ENCODE measurements at regions not wholly inside any gene's neighbourhood (a gene's known extent, or its start where the extent isn't known, plus 50 kb on each side); places are given as distances from the start of the nearest gene placed in this dataset.

- no peaks in the 10 kb centered on the region for H3K9me3 ChIP-seq (ENCODE audit: control insufficient read depth in 1 of 2, low read length in 2 of 2)
- H3K36me3 ChIP-seq (ENCODE audit: control insufficient read depth in 1 of 2, insufficient read depth in 2 of 2, low read length in 2 of 2) = no peaks in the 10 kb centered on the region
- H3K4me1 ChIP-seq (ENCODE audit: control insufficient read depth in 1 of 2, insufficient read depth in 2 of 2, low read length in 2 of 2) = no peaks in the 10 kb centered on the region
- no peak overlapping the region for H3K27ac ChIP-seq (ENCODE audit: low read length)
- H3K27me3 ChIP-seq (ENCODE audit: low read depth, low read length) = no peaks in the 10 kb centered on the region
- H3K4me3 ChIP-seq (ENCODE audit: low read depth in 1 of 2, low read length in 2 of 2) = no peak overlapping the region
These were observed 534.0 kb upstream of the ANKRD30A start for GRCh38 chr10:36591436-36591835.

GRCh38 chr10:36583690-36584089, 541.7 kb upstream of the ANKRD30A start:
- Histone ChIP-seq H3K9me3 (ENCODE audit: control insufficient read depth in 1 of 2, low read length in 2 of 2) (no peaks in the 10 kb centered on the region), H3K36me3 (ENCODE audit: control insufficient read depth in 1 of 2, insufficient read depth in 2 of 2, low read length in 2 of 2) (no peaks in the 10 kb centered on the region), H3K4me1 (ENCODE audit: control insufficient read depth in 1 of 2, insufficient read depth in 2 of 2, low read length in 2 of 2) (no peaks in the 10 kb centered on the region), H3K27ac (ENCODE audit: low read length) (no peak overlapping the region), H3K4me3 (ENCODE audit: low read depth in 1 of 2, low read length in 2 of 2) (no peak overlapping the region), H3K27me3 (ENCODE audit: low read depth, low read length) (no peaks in the 10 kb centered on the region)

GRCh38 chr10:36581237-36581636, 544.2 kb upstream of the ANKRD30A start:
- H3K36me3 ChIP-seq (ENCODE audit: control insufficient read depth in 1 of 2, insufficient read depth in 2 of 2, low read length in 2 of 2) = no peaks in the 10 kb centered on the region
- H3K27ac ChIP-seq (ENCODE audit: low read length) = no peak overlapping the region
- no peaks in the 10 kb centered on the region for H3K27me3 ChIP-seq (ENCODE audit: low read depth, low read length)
- no peaks in the 10 kb centered on the region for H3K4me1 ChIP-seq (ENCODE audit: control insufficient read depth in 1 of 2, insufficient read depth in 2 of 2, low read length in 2 of 2)
- H3K4me3 ChIP-seq (ENCODE audit: low read depth in 1 of 2, low read length in 2 of 2) = no peak overlapping the region
- no peaks in the 10 kb centered on the region for H3K9me3 ChIP-seq (ENCODE audit: control insufficient read depth in 1 of 2, low read length in 2 of 2)

DNA sequence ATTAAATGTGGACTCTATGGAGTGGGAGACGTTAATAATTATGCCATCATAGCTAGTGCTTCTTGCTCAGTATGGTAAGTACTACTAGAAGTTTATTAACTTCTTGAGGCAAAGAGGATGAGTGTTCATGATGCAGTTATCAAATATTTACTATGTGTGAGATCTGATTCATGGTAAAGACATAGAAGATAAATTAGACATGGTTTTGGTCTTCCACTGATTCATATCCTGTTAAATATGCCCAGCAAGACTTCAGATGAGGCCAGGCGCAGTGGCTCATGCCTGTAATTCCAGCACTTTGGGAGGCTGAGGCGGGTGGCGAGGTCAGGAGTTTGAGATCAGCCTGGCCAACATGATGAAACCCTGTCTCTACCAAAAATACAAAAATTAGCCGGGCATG, 547.1 kb upstream of the ANKRD30A start:
- Histone ChIP-seq H3K4me3 (ENCODE audit: low read depth in 1 of 2, low read length in 2 of 2) (no peak overlapping the region), H3K27ac (ENCODE audit: low read length) (no peak overlapping the region), H3K9me3 (ENCODE audit: control insufficient read depth in 1 of 2, low read length in 2 of 2) (no peaks in the 10 kb centered on the region), H3K4me1 (ENCODE audit: control insufficient read depth in 1 of 2, insufficient read depth in 2 of 2, low read length in 2 of 2) (no peaks in the 10 kb centered on the region), H3K27me3 (ENCODE audit: low read depth, low read length) (no peaks in the 10 kb centered on the region), H3K36me3 (ENCODE audit: control insufficient read depth in 1 of 2, insufficient read depth in 2 of 2, low read length in 2 of 2) (no peaks in the 10 kb centered on the region)

DNA sequence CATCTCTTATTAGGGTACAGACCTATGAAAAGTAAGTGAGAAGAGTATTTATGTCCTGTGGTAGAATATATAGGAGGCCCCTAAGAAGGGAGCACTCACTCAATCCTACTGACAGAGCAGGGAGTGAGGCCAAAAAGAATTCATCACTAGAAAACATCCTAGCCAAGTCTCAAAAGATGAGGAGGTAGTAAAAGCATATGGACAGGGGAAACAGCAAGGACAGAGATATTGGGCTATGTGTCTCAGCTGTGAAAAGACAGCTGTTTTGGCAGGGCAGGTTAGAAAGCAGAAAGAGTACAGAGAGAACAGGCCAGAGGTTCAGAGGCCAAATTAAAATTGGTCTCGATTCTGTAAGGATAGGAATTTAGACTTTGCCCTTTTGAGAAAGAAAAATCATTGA, 548.3 kb upstream of the ANKRD30A start:
- H3K36me3 ChIP-seq (ENCODE audit: control insufficient read depth in 1 of 2, insufficient read depth in 2 of 2, low read length in 2 of 2) = no peaks in the 10 kb centered on the region
- H3K27ac ChIP-seq (ENCODE audit: low read length) = no peak overlapping the region
- no peaks in the 10 kb centered on the region for H3K9me3 ChIP-seq (ENCODE audit: control insufficient read depth in 1 of 2, low read length in 2 of 2)
- no peak overlapping the region for H3K4me3 ChIP-seq (ENCODE audit: low read depth in 1 of 2, low read length in 2 of 2)
- no peaks in the 10 kb centered on the region for H3K4me1 ChIP-seq (ENCODE audit: control insufficient read depth in 1 of 2, insufficient read depth in 2 of 2, low read length in 2 of 2)
- H3K27me3 ChIP-seq (ENCODE audit: low read depth, low read length) = no peaks in the 10 kb centered on the region

DNA sequence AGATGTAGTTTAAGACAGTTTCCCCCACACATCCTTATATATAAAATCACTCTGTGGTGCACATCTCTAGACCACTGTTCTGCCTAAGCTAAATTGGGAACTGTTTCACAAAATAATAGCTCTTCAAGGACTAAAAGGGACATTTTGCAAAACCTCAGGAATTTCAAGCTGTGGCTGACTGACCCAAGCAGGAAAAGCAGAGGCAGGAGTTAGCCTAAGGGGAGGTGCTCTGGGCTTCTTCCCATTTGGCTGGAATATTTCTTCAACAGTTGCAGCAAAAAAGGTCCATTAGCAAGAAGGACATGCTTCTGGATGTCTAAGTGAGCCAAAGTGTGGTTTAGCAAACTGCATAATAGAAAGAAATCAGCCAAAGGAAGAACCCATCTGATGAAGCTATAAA, 551.2 kb upstream of the ANKRD30A start:
- no peaks in the 10 kb centered on the region for H3K27me3 ChIP-seq (ENCODE audit: low read depth, low read length)
- no peaks in the 10 kb centered on the region for H3K36me3 ChIP-seq (ENCODE audit: control insufficient read depth in 1 of 2, insufficient read depth in 2 of 2, low read length in 2 of 2)
- no peaks in the 10 kb centered on the region for H3K9me3 ChIP-seq (ENCODE audit: control insufficient read depth in 1 of 2, low read length in 2 of 2)
- H3K4me3 ChIP-seq (ENCODE audit: low read depth in 1 of 2, low read length in 2 of 2) = no peak overlapping the region
- H3K27ac ChIP-seq (ENCODE audit: low read length) = no peak overlapping the region
- H3K4me1 ChIP-seq (ENCODE audit: control insufficient read depth in 1 of 2, insufficient read depth in 2 of 2, low read length in 2 of 2) = no peaks in the 10 kb centered on the region

DNA sequence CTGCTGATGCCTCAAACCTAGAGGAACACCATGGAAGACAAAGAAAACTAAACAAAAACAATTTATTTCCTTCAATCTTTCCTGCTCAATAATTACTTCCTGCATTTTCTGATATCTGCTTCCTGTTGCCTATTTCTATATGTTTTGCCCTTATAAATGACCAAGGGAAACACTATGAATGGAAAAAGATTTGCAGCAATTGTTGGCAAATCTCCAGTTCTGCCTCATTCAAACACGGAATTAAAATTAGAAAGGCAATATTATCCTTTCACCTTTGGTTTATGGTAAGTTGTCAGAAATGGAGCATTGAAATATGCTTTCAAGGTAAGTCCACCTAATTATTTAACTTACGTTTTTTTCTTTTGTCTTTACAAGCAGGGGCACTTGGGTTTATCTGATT, 552.2 kb upstream of the ANKRD30A start:
- Histone ChIP-seq H3K4me1 (ENCODE audit: control insufficient read depth in 1 of 2, insufficient read depth in 2 of 2, low read length in 2 of 2) (no peaks in the 10 kb centered on the region), H3K36me3 (ENCODE audit: control insufficient read depth in 1 of 2, insufficient read depth in 2 of 2, low read length in 2 of 2) (no peaks in the 10 kb centered on the region), H3K27me3 (ENCODE audit: low read depth, low read length) (no peaks in the 10 kb centered on the region), H3K4me3 (ENCODE audit: low read depth in 1 of 2, low read length in 2 of 2) (no peak overlapping the region), H3K27ac (ENCODE audit: low read length) (no peak overlapping the region), H3K9me3 (ENCODE audit: control insufficient read depth in 1 of 2, low read length in 2 of 2) (no peaks in the 10 kb centered on the region)

GRCh38 chr10:36564433-36564832, 561.0 kb upstream of the ANKRD30A start:
- Histone ChIP-seq H3K4me1 (ENCODE audit: control insufficient read depth in 1 of 2, insufficient read depth in 2 of 2, low read length in 2 of 2) (no peaks in the 10 kb centered on the region), H3K36me3 (ENCODE audit: control insufficient read depth in 1 of 2, insufficient read depth in 2 of 2, low read length in 2 of 2) (no peaks in the 10 kb centered on the region), H3K27me3 (ENCODE audit: low read depth, low read length) (no peaks in the 10 kb centered on the region), H3K4me3 (ENCODE audit: low read depth in 1 of 2, low read length in 2 of 2) (no peak overlapping the region), H3K27ac (ENCODE audit: low read length) (no peak overlapping the region), H3K9me3 (ENCODE audit: control insufficient read depth in 1 of 2, low read length in 2 of 2) (no peaks in the 10 kb centered on the region)

DNA sequence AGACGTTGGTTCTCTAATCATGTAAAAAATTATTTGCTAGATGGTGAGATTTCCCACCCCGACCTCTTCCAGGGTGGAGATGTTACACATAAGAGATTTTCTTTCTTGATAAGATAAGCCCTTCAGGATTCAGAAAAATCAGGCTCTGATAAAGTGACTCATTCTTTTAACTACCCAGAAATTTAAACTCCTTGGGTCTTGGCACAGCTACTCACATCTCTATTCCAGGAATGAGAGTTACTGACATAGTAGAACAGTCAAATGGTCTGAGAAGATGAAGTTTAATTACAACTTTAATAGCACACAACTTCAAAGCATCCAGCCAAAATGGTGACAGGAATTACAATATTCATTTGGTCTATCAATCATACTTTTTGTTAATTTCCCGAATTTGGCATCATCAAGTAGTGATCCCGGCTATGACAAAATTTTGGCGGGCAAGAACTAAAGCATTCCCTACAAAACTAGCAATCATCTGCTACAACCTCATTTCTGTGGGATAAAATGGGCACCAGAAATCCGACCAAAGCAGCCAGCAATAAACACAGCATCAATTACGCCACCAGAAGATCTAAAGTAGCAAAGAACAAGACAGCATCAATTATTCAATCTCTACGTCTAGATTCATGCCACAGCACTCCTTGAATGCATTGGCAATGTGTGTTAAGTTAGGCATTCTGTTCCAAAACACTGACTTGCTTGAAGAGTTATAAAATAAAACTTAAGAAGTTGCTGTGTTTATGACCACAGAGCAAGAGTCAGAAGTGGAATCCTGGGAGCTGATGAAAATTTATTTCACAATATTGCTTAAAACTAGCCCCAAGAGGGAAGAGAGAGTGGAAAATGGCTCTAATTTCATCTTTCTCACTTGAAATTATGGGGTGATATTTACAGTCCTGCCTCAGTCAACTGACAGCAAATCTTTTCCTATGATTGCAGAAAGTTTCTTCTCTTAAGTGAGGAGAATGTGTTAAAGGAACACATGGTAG, 565.7 kb upstream of the ANKRD30A start:
- H3K27me3 ChIP-seq (ENCODE audit: low read depth, low read length) = no peaks in the 10 kb centered on the region
- H3K4me1 ChIP-seq (ENCODE audit: control insufficient read depth in 1 of 2, insufficient read depth in 2 of 2, low read length in 2 of 2) = no peaks in the 10 kb centered on the region
- no peaks in the 10 kb centered on the region for H3K36me3 ChIP-seq (ENCODE audit: control insufficient read depth in 1 of 2, insufficient read depth in 2 of 2, low read length in 2 of 2)
- H3K4me3 ChIP-seq (ENCODE audit: low read depth in 1 of 2, low read length in 2 of 2) = no peak overlapping the region
- H3K9me3 ChIP-seq (ENCODE audit: control insufficient read depth in 1 of 2, low read length in 2 of 2) = no peaks in the 10 kb centered on the region
- H3K27ac ChIP-seq (ENCODE audit: low read length) = no peak overlapping the region

GRCh38 chr10:36556468-36556867, 568.9 kb upstream of the ANKRD30A start:
- Histone ChIP-seq H3K9me3 (ENCODE audit: control insufficient read depth in 1 of 2, low read length in 2 of 2) (no peaks in the 10 kb centered on the region), H3K4me1 (ENCODE audit: control insufficient read depth in 1 of 2, insufficient read depth in 2 of 2, low read length in 2 of 2) (no peaks in the 10 kb centered on the region), H3K27me3 (ENCODE audit: low read depth, low read length) (no peaks in the 10 kb centered on the region), H3K4me3 (ENCODE audit: low read depth in 1 of 2, low read length in 2 of 2) (no peak overlapping the region), H3K36me3 (ENCODE audit: control insufficient read depth in 1 of 2, insufficient read depth in 2 of 2, low read length in 2 of 2) (no peaks in the 10 kb centered on the region), H3K27ac (ENCODE audit: low read length) (no peak overlapping the region)

GRCh38 chr10:36555036-36555435, 570.4 kb upstream of the ANKRD30A start:
- Histone ChIP-seq H3K27ac (ENCODE audit: low read length) (no peak overlapping the region), H3K4me1 (ENCODE audit: control insufficient read depth in 1 of 2, insufficient read depth in 2 of 2, low read length in 2 of 2) (no peaks in the 10 kb centered on the region), H3K27me3 (ENCODE audit: low read depth, low read length) (no peaks in the 10 kb centered on the region), H3K9me3 (ENCODE audit: control insufficient read depth in 1 of 2, low read length in 2 of 2) (no peaks in the 10 kb centered on the region), H3K4me3 (ENCODE audit: low read depth in 1 of 2, low read length in 2 of 2) (no peak overlapping the region), H3K36me3 (ENCODE audit: control insufficient read depth in 1 of 2, insufficient read depth in 2 of 2, low read length in 2 of 2) (no peaks in the 10 kb centered on the region)

- Histone ChIP-seq H3K4me1 (ENCODE audit: control insufficient read depth in 1 of 2, insufficient read depth in 2 of 2, low read length in 2 of 2) (no peaks in the 10 kb centered on the region), H3K36me3 (ENCODE audit: control insufficient read depth in 1 of 2, insufficient read depth in 2 of 2, low read length in 2 of 2) (no peaks in the 10 kb centered on the region), H3K9me3 (ENCODE audit: control insufficient read depth in 1 of 2, low read length in 2 of 2) (no peaks in the 10 kb centered on the region), H3K27ac (ENCODE audit: low read length) (no peak overlapping the region), H3K27me3 (ENCODE audit: low read depth, low read length) (no peaks in the 10 kb centered on the region), H3K4me3 (ENCODE audit: low read depth in 1 of 2, low read length in 2 of 2) (no peak overlapping the region)
These were observed 577.4 kb upstream of the ANKRD30A start for GRCh38 chr10:36547965-36548364.

All from muscle layer of duodenum (tissue), 2 donors.